Bronchial epithelial cell (primary cell): ENCODE measurements at regions not wholly inside any gene's neighbourhood (a gene's known extent, or its start where the extent isn't known, plus 50 kb on each side); places are given as distances from the start of the nearest gene placed in this dataset.

Source experiments
- DNase-seq: peaks from one replicate; pipeline ENCODE4 v3.0.0-alpha.2; 2010; ENCODE audit warnings: low read depth
- FAIRE-seq: peaks from 2 replicates; lab custom pipeline; 2011; peaks lifted over from hg19 to GRCh38; lab: Jason Lieb, UNC
- H3K27me3 ChIP-seq: 2 replicates; pipeline ENCODE4 v1.5.1; 2011; ENCODE audit warnings: low read length; ENCODE audit not compliant: control insufficient read depth, insufficient read depth
- H3K36me3 ChIP-seq: 2 replicates; pipeline ENCODE4 v1.5.1; 2011; ENCODE audit warnings: low read length; ENCODE audit not compliant: control insufficient read depth, insufficient read depth
- H3K4me3 ChIP-seq: 2 replicates; pipeline ENCODE4 v1.5.1; 2011; ENCODE audit warnings: mild to moderate bottlenecking, low read depth, low read length, control low read depth
- CTCF ChIP-seq: IDR thresholded peaks from 2 replicates; pipeline ENCODE4 v1.5.1; 2011; ENCODE audit warnings: mild to moderate bottlenecking, moderate library complexity, low read length, control low read depth, inconsistent platforms; ENCODE audit not compliant: insufficient read depth, severe bottlenecking

DNA sequence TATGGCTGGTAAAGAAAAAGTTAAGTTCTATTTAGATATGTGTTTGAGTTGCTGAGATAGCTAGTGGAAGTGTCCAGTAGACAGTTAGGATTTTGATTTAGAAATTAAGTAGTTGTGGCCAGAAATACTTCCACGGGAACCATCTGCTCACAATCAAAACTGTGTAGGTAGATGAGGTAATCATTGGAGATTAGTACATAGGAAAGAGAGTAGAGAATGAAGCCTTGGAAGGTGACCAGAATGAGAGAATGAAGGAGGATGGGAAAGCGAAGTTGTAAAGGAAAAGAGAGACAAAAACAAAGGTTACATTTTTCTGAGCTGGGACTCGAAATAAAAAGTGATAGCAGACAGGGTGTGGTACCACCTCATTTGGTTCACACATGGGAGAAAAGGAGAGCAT lies 296.9 kb upstream of the SORL1-AS1 start:
- no peak for TF ChIP-seq CTCF
- no peak overlapping the region for H3K4me3 ChIP-seq
- FAIRE-seq, result no peak
- no peak for DNase-seq
- no peaks in the 10 kb centered on the region for H3K36me3 ChIP-seq
- no peaks in the 10 kb centered on the region for H3K27me3 ChIP-seq

DNA sequence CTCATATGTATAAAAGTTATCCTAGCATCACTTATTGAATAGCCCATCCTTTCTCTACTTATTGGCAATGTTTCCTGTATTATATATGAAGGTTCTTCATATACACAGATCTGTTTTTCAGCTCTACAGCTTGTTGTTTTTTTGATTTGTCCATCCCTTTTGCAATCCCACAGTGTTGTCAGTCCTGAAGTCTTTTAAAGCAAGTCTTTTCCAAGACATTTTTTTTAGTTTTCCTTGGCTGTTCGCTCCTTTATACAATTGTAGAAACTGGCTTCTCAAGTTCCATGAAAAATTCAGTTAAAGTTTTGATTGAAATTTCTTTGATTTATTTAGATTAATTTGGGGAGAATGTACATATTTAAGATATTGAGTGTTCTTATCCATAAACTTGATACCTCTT lies 295.3 kb upstream of the SORL1-AS1 start:
- TF ChIP-seq CTCF, result no peak
- Histone ChIP-seq H3K4me3 (no peak overlapping the region), H3K36me3 (no peaks in the 10 kb centered on the region)

GRCh38 chr11:121743285-121743684 lies 290.5 kb upstream of the SORL1-AS1 start:
- DNase-seq, result no peak
- no peak for TF ChIP-seq CTCF
- Histone ChIP-seq H3K4me3 (no peak overlapping the region), H3K36me3 (no peaks in the 10 kb centered on the region), H3K27me3 (no peaks in the 10 kb centered on the region)
- no peak for FAIRE-seq

More for the DNA sequence above, 295.3 kb upstream of the SORL1-AS1 start:
- FAIRE-seq, result no peak
- H3K27me3 ChIP-seq, result no peaks in the 10 kb centered on the region
- DNase-seq, result no peak

DNA sequence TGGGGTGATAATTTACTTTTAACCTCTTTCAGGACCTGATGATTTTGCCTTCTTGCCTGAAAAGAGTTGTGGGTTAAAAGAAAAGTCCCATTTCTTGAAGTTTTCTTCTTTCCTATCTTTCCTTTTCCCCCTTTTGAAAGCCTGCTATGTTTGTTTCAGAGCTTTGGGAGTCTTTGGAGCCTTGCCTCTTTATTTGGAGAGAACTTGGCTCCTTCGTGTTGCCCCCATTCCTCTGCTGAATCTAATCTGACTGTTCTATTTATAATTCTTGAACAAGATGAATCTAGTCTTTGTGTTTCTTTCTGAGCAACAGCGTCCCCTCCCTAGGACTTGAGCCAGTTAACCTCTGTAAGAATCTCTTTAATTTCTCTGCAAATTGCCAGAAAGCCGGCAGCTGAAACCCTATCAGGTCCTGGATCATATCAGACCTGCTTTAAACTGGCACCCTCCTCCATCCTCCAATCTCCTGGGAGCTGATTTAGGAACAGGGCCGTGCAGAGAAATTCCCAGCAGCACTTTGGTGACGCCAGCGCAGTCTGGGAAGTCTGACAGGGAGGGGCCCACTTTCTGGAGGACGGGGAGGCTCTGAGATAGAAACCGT lies 289.1 kb upstream of the SORL1-AS1 start:
- FAIRE-seq, result no peak
- DNase-seq, result no peak
- H3K27me3 ChIP-seq, result no peaks in the 10 kb centered on the region
- no peak for TF ChIP-seq CTCF
- no peaks in the 10 kb centered on the region for H3K36me3 ChIP-seq
- no peak overlapping the region for H3K4me3 ChIP-seq

GRCh38 chr11:121741351-121741760 lies 288.6 kb upstream of the SORL1-AS1 start:
- H3K4me3 ChIP-seq, result no peak overlapping the region
- no peak for TF ChIP-seq CTCF
- no peaks in the 10 kb centered on the region for H3K36me3 ChIP-seq
- no peaks in the 10 kb centered on the region for H3K27me3 ChIP-seq
- FAIRE-seq (no peak), DNase-seq (no peak)

GRCh38 chr11:121740902-121741301 lies 288.1 kb upstream of the SORL1-AS1 start:
- Histone ChIP-seq H3K36me3 (no peaks in the 10 kb centered on the region), H3K4me3 (no peak overlapping the region), H3K27me3 (no peaks in the 10 kb centered on the region)
- no peak for TF ChIP-seq CTCF
- FAIRE-seq, result no peak
- no peak for DNase-seq
